Neural cell (in vitro differentiated cells): ENCODE measurements at regions not wholly inside any gene's neighbourhood (a gene's known extent, or its start where the extent isn't known, plus 50 kb on each side); places are given as distances from the start of the nearest gene placed in this dataset.

Source experiments
- EP300 ChIP-seq: fragments of 450-650 bp; conservative IDR thresholded peaks from 2 replicates; pipeline ENCODE4 v1.6.1; 2014; ENCODE audit warnings: antibody characterized with exemption, mild to moderate bottlenecking, moderate library complexity; ENCODE audit not compliant: poor library complexity, severe bottlenecking
- TF ChIP-seq, protein P1 (sequence below): fragments of 450-650 bp; IDR thresholded peaks from 2 replicates; pipeline ENCODE4 v1.5.1; 2014; ENCODE audit warnings: antibody characterized with exemption, mild to moderate bottlenecking, moderate library complexity; ENCODE audit not compliant: poor library complexity, severe bottlenecking

DNA sequence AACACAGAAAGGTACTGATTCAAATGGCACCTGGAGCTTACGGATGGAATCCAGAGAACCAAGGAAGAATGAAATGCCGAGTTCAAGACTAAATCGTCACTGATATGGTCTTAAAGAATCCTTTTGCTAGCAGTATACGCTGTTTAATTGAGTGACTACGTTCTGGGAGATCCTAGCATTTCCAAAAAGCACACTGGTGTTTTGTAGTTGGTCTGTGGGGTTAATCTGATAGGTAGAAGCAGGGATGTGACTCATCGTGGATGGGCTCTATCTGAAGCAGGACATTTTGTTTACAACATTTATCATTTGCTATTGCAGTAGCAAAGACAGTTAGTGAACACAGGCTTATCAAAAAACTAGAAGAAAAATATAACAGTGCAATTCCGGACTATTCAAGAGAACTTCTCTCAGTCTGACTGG is 169.2 kb upstream of the HMGA2 start:
- TF ChIP-seq EP300: no peak
- TF ChIP-seq, protein P1, sequence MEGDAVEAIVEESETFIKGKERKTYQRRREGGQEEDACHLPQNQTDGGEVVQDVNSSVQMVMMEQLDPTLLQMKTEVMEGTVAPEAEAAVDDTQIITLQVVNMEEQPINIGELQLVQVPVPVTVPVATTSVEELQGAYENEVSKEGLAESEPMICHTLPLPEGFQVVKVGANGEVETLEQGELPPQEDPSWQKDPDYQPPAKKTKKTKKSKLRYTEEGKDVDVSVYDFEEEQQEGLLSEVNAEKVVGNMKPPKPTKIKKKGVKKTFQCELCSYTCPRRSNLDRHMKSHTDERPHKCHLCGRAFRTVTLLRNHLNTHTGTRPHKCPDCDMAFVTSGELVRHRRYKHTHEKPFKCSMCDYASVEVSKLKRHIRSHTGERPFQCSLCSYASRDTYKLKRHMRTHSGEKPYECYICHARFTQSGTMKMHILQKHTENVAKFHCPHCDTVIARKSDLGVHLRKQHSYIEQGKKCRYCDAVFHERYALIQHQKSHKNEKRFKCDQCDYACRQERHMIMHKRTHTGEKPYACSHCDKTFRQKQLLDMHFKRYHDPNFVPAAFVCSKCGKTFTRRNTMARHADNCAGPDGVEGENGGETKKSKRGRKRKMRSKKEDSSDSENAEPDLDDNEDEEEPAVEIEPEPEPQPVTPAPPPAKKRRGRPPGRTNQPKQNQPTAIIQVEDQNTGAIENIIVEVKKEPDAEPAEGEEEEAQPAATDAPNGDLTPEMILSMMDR: no peak
